NCI-H460 (cell line): ENCODE measurements at regions not wholly inside any gene's neighbourhood (a gene's known extent, or its start where the extent isn't known, plus 50 kb on each side); places are given as distances from the start of the nearest gene placed in this dataset.
"Not testable (repeated sequence)": the region's sequence is repeated elsewhere in the genome, so short reads cannot be mapped to it uniquely, and the experiment has no call there.

Experiments used
- DNase-seq: peaks from one replicate; pipeline ENCODE4 v3.0.0-alpha.2; 2016; ENCODE audit warnings: low read depth; ENCODE audit errors: extremely low read depth

GRCh38 chr3:94648270-94649180 is 585.7 kb downstream of the NSUN3 start:
- DNase-seq = not testable (repeated sequence)

- DNase-seq = no peak
Observed at GRCh38 chr3:94654096-94654495, 591.2 kb downstream of the NSUN3 start.

GRCh38 chr3:94665922-94666321 is 603.1 kb downstream of the NSUN3 start:
- DNase-seq = no peak

- no peak for DNase-seq
Observed at GRCh38 chr3:94671078-94671477, 608.2 kb downstream of the NSUN3 start.

- no peak for DNase-seq
Observed at GRCh38 chr3:94673876-94674275, 611.0 kb downstream of the NSUN3 start.

- DNase-seq = no peak
Observed at GRCh38 chr3:94686208-94686607, 623.3 kb downstream of the NSUN3 start.

- DNase-seq = no peak
Observed at GRCh38 chr3:94693997-94694640, 631.3 kb downstream of the NSUN3 start.

GRCh38 chr3:94694894-94695293 is 632.0 kb downstream of the NSUN3 start:
- DNase-seq = no peak

GRCh38 chr3:94704467-94704866 is 641.6 kb downstream of the NSUN3 start:
- DNase-seq = no peak

- no peak for DNase-seq
Observed at GRCh38 chr3:94709249-94709902, 646.5 kb downstream of the NSUN3 start.

DNA sequence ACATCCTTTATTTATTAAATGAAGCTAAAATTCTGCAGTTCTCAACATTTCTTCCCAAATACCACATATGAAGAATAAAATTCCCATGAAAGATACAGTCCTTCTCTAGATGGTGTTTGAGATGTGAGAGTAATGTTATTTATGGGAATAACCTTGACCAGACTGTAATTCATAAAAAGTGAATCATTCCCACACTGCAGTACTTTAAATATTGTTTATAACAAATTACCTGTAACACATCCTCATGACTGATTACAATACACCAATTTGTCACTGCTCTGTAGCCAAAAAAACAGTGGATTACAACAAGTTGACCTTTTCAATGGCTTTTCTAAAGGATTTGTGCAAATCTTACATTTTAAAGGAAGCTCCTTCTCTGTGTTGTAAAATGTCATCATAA is 651.3 kb downstream of the NSUN3 start:
- no peak for DNase-seq

DNA sequence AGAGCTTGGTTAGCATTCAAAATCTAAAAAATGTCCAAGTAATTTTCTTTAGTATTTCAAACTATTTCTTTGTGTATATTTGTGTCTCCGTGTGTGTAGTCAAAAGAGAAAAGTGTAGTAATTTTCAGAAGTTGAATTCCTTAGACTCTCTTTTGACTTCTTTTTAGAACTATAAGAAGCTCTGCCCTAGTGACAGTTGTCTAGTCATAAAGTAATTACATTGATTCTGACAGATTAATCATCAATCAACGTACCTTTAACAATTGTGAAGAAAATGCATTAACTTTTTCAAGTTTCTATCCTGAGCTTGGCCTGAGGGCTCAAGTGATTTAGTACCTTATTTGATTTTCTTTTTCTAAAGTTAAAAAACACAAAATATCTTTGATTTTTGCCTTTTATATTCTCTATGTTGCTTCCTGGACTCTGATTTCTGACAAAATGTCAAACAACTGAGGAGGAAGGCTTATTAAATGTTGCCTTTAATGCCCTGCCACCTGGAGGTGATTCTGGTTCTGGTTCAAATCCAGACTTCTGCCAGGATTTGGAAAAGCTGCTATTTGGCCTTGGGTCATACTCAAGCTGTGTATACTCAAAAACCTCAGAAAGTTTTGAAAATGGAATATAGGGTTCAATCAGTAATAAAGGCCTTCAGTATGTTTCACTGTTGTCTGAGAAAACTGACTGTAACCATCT is 653.6 kb downstream of the NSUN3 start:
- no peak for DNase-seq

DNA sequence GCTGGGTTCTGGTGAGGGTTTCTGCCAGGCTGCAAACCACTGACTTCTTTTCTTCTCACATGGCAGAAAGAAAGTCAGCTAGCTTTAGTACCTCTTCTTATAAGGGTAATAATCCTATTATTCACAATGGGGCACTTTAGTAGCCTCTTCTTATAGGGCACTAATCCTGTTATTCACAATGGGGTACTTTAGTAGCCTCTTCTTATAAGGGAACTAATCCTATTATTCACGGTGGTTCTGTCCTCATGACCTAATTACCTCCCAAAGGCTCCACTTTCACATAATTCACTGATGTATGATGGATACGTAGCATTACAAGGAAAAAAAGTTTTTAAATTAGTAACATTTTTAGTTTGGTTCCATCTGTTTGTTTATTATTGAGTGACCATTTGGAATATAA is 671.3 kb downstream of the NSUN3 start:
- no peak for DNase-seq

- DNase-seq = no peak
Observed at GRCh38 chr3:94735354-94735753, 672.5 kb downstream of the NSUN3 start.

DNA sequence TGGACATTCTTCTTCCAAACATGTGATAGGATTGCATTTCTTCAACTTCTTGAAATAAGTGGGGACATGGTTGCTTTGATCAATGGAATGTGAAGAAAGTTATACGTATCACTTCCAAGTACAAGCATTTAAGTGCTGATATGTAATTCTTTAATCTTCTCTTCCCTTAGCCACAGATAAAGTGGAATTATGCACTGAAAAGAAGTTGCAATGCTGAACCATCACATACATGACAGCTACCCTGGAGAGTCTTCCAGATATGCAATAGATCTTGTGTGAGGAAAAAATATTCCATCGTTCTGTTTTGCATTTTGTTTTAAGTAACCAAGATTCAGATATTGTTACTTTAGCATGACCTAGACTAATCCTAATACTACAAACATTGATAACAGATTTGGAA is 674.3 kb downstream of the NSUN3 start:
- no peak for DNase-seq

DNA sequence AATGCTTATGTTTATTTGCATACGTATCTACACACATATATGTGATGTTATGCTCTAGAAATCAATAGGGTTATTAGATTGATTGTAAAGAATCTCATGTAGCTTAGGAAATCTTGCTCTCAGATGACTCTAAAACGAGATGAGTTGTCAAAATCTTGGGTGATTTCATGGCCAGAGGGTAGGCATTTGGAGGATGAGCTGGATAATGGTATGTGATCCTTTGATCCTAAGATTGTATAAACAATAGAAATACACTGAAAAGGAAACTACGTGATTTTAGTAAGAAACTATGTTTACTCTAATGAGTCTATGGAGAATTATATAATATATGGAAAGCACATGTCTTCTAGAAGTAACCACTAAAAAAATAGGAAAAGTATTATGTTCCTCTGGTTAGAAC is 676.6 kb downstream of the NSUN3 start:
- DNase-seq = no peak

- DNase-seq = no peak
Observed at GRCh38 chr3:94758751-94759150, 695.9 kb downstream of the NSUN3 start.

GRCh38 chr3:94772402-94772801 is 709.5 kb downstream of the NSUN3 start:
- no peak for DNase-seq

DNA sequence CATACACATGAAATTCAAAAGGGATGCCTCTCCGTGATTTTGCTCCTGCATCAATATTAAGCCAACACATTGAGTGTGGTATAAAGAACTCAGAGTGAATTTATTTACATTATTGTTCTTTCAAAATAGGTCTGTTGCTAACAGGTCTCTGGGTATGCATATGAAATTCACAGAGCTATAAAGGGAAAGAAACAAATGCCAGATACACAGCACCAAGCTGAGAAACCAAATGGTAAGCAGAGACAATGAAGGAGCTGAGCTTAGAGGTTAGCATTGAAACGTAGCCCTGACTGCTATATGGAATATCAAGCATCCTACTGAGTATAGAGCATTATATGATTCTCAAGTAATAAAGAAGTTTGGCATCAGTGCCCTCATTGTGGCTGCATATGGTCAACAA is 712.9 kb downstream of the NSUN3 start:
- DNase-seq = no peak

- no peak for DNase-seq
Observed at GRCh38 chr3:94776401-94776915, 713.6 kb downstream of the NSUN3 start.

- DNase-seq = no peak
Observed at GRCh38 chr3:94778289-94778688, 715.4 kb downstream of the NSUN3 start.
